KMS-11 (cell line): ENCODE measurements at regions not wholly inside any gene's neighbourhood (a gene's known extent, or its start where the extent isn't known, plus 50 kb on each side); places are given as distances from the start of the nearest gene placed in this dataset.

Experiments used
- H2AFZ ChIP-seq: fragments of 200-600 bp; sonication (generic); 2 replicates; pipeline ENCODE4 v1.6.1; 2016; ENCODE audit warnings: antibody characterized with exemption, mixed run types, low read depth
- H3K27ac ChIP-seq: fragments of 200-600 bp; sonication (generic); 2 replicates; pipeline ENCODE4 v1.6.1; 2016; ENCODE audit warnings: mild to moderate bottlenecking, mixed run types
- H3K27me3 ChIP-seq: fragments of 200-600 bp; sonication (generic); 2 replicates; pipeline ENCODE4 v1.6.1; 2017; ENCODE audit warnings: mild to moderate bottlenecking, low read depth, mixed run types, moderate library complexity; ENCODE audit not compliant: insufficient read depth
- H3K36me3 ChIP-seq: fragments of 200-600 bp; sonication (generic); 2 replicates; pipeline ENCODE4 v1.6.1; 2017; ENCODE audit warnings: mild to moderate bottlenecking, mixed run types; ENCODE audit not compliant: insufficient read depth
- H3K4me1 ChIP-seq: fragments of 200-600 bp; sonication (generic); 2 replicates; pipeline ENCODE4 v1.6.1; 2016; ENCODE audit warnings: mild to moderate bottlenecking, low read depth, mixed run types; ENCODE audit not compliant: poor library complexity, severe bottlenecking
- H3K4me2 ChIP-seq: fragments of 200-600 bp; sonication (generic); 2 replicates; pipeline ENCODE4 v1.7.0; 2016; ENCODE audit warnings: mild to moderate bottlenecking, mixed run types
- H3K4me3 ChIP-seq: fragments of 200-600 bp; sonication (generic); IDR thresholded peaks from 2 replicates; pipeline ENCODE4 v1.6.1; 2017; ENCODE audit warnings: low read depth, low read length, mixed read lengths; ENCODE audit not compliant: insufficient read depth
- H3K79me2 ChIP-seq: fragments of 200-600 bp; sonication (generic); 2 replicates; pipeline ENCODE4 v1.6.1; 2016; ENCODE audit warnings: low read depth, mixed run types; ENCODE audit not compliant: insufficient read depth
- H3K9ac ChIP-seq: fragments of 200-600 bp; sonication (generic); 2 replicates; pipeline ENCODE4 v1.6.1; 2016; ENCODE audit warnings: mild to moderate bottlenecking, mixed run types
- H4K20me1 ChIP-seq: fragments of 200-600 bp; sonication (generic); 2 replicates; pipeline ENCODE4 v1.6.1; 2016; ENCODE audit warnings: mild to moderate bottlenecking, mixed run types; ENCODE audit not compliant: insufficient read depth
- TF ChIP-seq, protein P1 (sequence below): fragments of 200-600 bp; sonication (generic); conservative IDR thresholded peaks from 2 replicates; pipeline ENCODE4 v1.6.1; 2017; ENCODE audit warnings: low read depth, mild to moderate bottlenecking, antibody characterized with exemption, low read length, moderate library complexity, mixed read lengths

GRCh38 chr1:55374216-55374615 lies 159.1 kb upstream of the USP24 start:
- no peaks in the 10 kb centered on the region for H3K27me3 ChIP-seq
- no peak overlapping the region for H2AFZ ChIP-seq
- no peak overlapping the region for H3K4me2 ChIP-seq
- no peaks in the 10 kb centered on the region for H3K4me1 ChIP-seq
- TF ChIP-seq, protein P1, sequence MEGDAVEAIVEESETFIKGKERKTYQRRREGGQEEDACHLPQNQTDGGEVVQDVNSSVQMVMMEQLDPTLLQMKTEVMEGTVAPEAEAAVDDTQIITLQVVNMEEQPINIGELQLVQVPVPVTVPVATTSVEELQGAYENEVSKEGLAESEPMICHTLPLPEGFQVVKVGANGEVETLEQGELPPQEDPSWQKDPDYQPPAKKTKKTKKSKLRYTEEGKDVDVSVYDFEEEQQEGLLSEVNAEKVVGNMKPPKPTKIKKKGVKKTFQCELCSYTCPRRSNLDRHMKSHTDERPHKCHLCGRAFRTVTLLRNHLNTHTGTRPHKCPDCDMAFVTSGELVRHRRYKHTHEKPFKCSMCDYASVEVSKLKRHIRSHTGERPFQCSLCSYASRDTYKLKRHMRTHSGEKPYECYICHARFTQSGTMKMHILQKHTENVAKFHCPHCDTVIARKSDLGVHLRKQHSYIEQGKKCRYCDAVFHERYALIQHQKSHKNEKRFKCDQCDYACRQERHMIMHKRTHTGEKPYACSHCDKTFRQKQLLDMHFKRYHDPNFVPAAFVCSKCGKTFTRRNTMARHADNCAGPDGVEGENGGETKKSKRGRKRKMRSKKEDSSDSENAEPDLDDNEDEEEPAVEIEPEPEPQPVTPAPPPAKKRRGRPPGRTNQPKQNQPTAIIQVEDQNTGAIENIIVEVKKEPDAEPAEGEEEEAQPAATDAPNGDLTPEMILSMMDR: no peak
- H3K9ac ChIP-seq: no peak overlapping the region
- H4K20me1 ChIP-seq: no peaks in the 10 kb centered on the region
- H3K79me2 ChIP-seq: no peaks in the 10 kb centered on the region
- H3K27ac ChIP-seq: no peak overlapping the region
- no peaks in the 10 kb centered on the region for H3K36me3 ChIP-seq
- no peak overlapping the region for H3K4me3 ChIP-seq

DNA sequence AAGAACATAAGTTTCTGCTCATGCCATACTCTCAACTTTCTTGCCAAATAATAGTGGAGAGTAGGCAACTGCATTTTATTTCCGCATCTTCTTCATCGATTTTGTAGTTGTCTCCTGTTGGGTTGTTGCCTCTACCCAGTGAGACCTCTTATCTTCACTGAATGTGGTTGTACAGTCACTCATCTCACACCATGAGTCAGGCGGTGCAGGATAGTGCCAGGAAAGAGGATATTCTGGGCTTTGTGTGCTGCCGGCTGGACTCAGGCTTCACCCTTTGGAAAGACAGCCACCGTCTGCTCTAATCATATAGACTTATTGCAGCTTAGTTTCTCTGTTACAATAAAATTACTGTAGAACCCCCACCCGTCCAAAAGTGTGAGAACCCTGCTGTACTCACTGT lies 154.3 kb upstream of the USP24 start:
- TF ChIP-seq, protein P1: no peak
- H3K4me2 ChIP-seq: no peak overlapping the region
- no peaks in the 10 kb centered on the region for H4K20me1 ChIP-seq

DNA sequence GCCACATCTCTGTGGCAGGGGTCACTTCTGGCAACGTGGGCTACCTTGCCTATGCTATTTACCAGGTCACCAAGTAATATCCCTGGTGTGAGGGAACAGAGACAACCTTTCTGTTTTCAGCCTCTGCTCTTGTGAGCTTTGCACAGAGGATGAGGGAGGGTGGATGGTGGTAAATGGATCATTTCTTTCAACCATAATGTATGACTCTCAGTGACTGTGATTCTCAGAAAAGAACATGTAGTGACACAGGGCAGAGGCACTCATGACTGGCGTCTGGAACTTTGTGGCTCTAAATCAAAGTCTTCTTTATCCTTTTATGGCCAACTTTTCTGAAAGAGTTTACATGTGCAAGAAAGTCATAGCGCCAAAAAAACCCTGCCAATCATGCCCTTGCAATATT lies 153.5 kb upstream of the USP24 start:
- TF ChIP-seq, protein P1: no peak
- Histone ChIP-seq H3K4me2 (no peak overlapping the region), H2AFZ (no peak overlapping the region), H3K27ac (no peak overlapping the region), H3K36me3 (no peaks in the 10 kb centered on the region), H3K27me3 (no peaks in the 10 kb centered on the region), H3K4me3 (no peak overlapping the region), H3K4me1 (peaks cover 11% of the 10 kb centered on the region), H3K79me2 (no peaks in the 10 kb centered on the region), H3K9ac (no peak overlapping the region), H4K20me1 (no peaks in the 10 kb centered on the region)

More for the DNA sequence above, 154.3 kb upstream of the USP24 start:
- no peaks in the 10 kb centered on the region for H3K36me3 ChIP-seq
- no peaks in the 10 kb centered on the region for H3K27me3 ChIP-seq
- H3K79me2 ChIP-seq: no peaks in the 10 kb centered on the region
- no peak overlapping the region for H3K4me3 ChIP-seq
- H3K9ac ChIP-seq: no peak overlapping the region
- peaks cover 3% of the 10 kb centered on the region for H3K4me1 ChIP-seq
- H2AFZ ChIP-seq: no peak overlapping the region
- H3K27ac ChIP-seq: no peak overlapping the region

- Histone ChIP-seq H4K20me1 (no peaks in the 10 kb centered on the region), H3K27ac (no peak overlapping the region), H3K79me2 (no peaks in the 10 kb centered on the region), H3K9ac (no peak overlapping the region), H3K4me3 (no peak overlapping the region), H3K36me3 (no peaks in the 10 kb centered on the region), H3K4me2 (no peak overlapping the region), H2AFZ (no peak overlapping the region), H3K4me1 (peaks cover 25% of the 10 kb centered on the region), H3K27me3 (no peaks in the 10 kb centered on the region)
- TF ChIP-seq, protein P1: no peak
Measured at GRCh38 chr1:55367273-55367672, 152.1 kb upstream of the USP24 start.
